Smooth muscle cell (in vitro differentiated cells): ENCODE measurements at regions not wholly inside any gene's neighbourhood (a gene's known extent, or its start where the extent isn't known, plus 50 kb on each side); places are given as distances from the start of the nearest gene placed in this dataset.

Experiments used
- DNase-seq: peaks from one replicate; lab custom pipeline; 2025; ENCODE audit not compliant: unreplicated experiment; lab: John Stamatoyannopoulos, UW
- H2AFZ ChIP-seq: fragments of 200-600 bp; sonication (generic); 2 replicates; pipeline ENCODE4 v1.6.0; 2016; ENCODE audit warnings: antibody characterized with exemption, low read depth, mild to moderate bottlenecking
- H3F3A ChIP-seq: fragments of 200-600 bp; sonication (generic); 2 replicates; pipeline ENCODE4 v1.6.0; 2017; ENCODE audit warnings: antibody characterized with exemption, low read depth
- H3K27ac ChIP-seq: fragments of 200-600 bp; sonication (generic); 2 replicates; pipeline ENCODE4 v1.5.1; 2016; ENCODE audit warnings: low read depth, mild to moderate bottlenecking
- H3K27me3 ChIP-seq: fragments of 200-600 bp; sonication (generic); 2 replicates; pipeline ENCODE4 v1.6.1; 2016; ENCODE audit warnings: low read depth, mild to moderate bottlenecking
- H3K36me3 ChIP-seq: fragments of 200-600 bp; sonication (generic); 2 replicates; pipeline ENCODE4 v1.5.1; 2016; ENCODE audit warnings: low read depth
- H3K4me1 ChIP-seq: fragments of 200-600 bp; sonication (generic); 2 replicates; pipeline ENCODE4 v1.5.1; 2016; ENCODE audit warnings: low read depth
- H3K4me2 ChIP-seq: fragments of 200-600 bp; sonication (generic); 2 replicates; pipeline ENCODE4 v1.6.0; 2016; ENCODE audit warnings: mild to moderate bottlenecking
- H3K4me3 ChIP-seq: fragments of 200-600 bp; sonication (generic); 2 replicates; pipeline ENCODE4 v1.5.1; 2016; ENCODE audit warnings: mild to moderate bottlenecking
- H3K79me2 ChIP-seq: fragments of 200-600 bp; sonication (generic); 2 replicates; pipeline ENCODE4 v1.6.0; 2016; ENCODE audit warnings: low read depth, mild to moderate bottlenecking
- H3K9ac ChIP-seq: fragments of 200-600 bp; sonication (generic); 2 replicates; pipeline ENCODE4 v1.6.0; 2016; ENCODE audit warnings: low read depth
- H3K9me3 ChIP-seq: fragments of 200-600 bp; sonication (generic); replicated peaks from 2 replicates; pipeline ENCODE4 v1.5.1; 2016; ENCODE audit warnings: low read depth
- H4K20me1 ChIP-seq: fragments of 200-600 bp; sonication (generic); 2 replicates; pipeline ENCODE4 v1.6.0; 2016; ENCODE audit warnings: low read depth
- CTCF ChIP-seq: fragments of 200-600 bp; sonication (generic); IDR thresholded peaks from 2 replicates; pipeline ENCODE4 v1.5.1; 2017; ENCODE audit warnings: borderline replicate concordance, mild to moderate bottlenecking, antibody characterized with exemption; ENCODE audit not compliant: insufficient read depth, poor library complexity, severe bottlenecking
- WGBS: methylation state at CpG from one replicate; pipeline ENCODE4 v1.1.7; 2016; ENCODE audit warnings: low lambda C conversion rate; 5-methylcytosine and 5-hydroxymethylcytosine counted together

DNA sequence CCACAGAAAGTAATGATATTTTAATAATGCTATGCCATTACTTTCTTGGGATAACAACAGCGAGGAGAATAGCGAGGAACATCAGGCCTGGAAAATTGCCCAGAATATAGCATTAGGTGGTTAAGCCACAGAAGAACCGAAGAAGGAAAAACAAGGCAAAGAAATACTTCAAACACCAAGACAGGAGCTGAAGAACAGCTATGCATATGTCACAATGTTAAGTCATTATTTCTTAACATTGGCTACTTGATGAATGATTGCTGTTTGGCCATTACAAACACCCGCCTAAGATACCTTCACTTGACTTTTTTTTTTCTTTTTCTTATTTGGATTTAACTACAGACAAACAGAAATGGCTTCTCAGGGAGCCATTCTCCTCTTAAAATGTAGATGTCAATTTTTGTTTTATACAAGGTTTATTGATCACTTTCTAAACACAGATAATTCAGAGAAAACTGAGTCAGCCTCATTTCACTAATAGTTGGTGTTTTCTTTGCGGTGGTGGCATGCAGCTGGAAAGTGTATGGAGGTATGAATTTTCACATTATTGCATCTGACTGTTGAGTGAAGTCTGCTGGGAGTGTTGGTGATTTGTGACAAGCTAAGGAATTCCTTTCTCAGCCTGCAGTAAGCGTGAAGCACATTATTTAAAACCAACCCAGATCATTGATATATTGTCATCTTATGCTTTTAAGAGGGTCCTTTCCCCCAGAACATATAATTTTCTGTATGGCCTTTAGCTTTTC lies 705.7 kb upstream of the NR2F2 start:
- Histone ChIP-seq H3K27me3 (no peaks in the 10 kb centered on the region), H3K4me3 (no peak overlapping the region), H3K9me3 (no peaks in the 10 kb centered on the region), H3K9ac (no peak overlapping the region), H2AFZ (no peak overlapping the region), H3F3A (no peaks in the 10 kb centered on the region), H3K79me2 (no peaks in the 10 kb centered on the region), H3K36me3 (no peaks in the 10 kb centered on the region), H3K4me1 (peaks cover 32% of the 10 kb centered on the region), H3K4me2 (no peak overlapping the region), H3K27ac (no peak overlapping the region), H4K20me1 (no peaks in the 10 kb centered on the region)
- no peak for TF ChIP-seq CTCF
- no peak for DNase-seq
- WGBS = 86% methylated on average over 6 of the region's 6 CpGs

DNA sequence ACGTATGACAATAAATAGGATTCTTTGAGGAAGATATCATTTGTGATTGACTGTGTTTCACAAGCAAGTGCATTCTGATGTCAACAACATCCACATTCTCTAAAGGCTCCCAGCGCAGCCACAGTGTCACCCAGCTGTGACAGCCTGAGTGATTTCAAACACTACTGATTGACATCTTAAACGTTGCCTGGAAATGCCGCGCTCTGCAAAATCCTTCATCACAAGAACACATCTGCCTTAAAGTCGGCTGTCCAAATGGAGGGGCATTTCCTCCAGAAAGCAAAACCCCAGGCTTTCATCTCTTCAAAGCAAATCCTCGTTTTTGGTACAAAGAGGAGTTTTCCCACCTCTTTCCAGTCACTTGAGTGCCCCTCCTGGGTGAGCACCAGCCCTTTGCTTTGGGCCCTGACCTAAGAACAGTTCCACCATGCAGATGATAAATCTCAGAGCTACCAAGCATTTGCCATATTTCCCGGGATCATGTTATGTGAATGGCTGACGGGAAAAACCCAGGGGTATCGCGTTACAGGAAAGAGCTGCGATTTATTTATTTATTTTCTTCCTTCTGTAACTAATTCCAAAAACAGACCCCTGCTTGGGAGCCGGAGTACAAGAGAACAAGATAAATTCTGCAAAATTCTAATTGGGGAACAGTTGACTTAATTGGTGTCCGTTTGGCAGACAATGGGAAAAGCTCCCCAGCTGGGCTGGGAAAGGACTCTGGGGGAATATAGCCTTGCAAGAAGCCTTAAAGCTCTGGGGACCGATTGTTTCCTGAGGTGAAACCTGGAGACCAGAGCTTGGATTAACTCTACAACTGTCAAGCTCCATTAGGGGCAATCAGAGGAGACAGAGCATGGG lies 703.8 kb upstream of the NR2F2 start:
- no peaks in the 10 kb centered on the region for H3K36me3 ChIP-seq
- H3K27me3 ChIP-seq = no peaks in the 10 kb centered on the region
- H3K4me1 ChIP-seq = peaks cover 32% of the 10 kb centered on the region
- DNase-seq = no peak
- no peak overlapping the region for H2AFZ ChIP-seq
- no peak overlapping the region for H3K27ac ChIP-seq
- H3F3A ChIP-seq = no peaks in the 10 kb centered on the region
- no peak overlapping the region for H3K4me3 ChIP-seq
- no peaks in the 10 kb centered on the region for H4K20me1 ChIP-seq
- 74% methylated on average over 15 of the region's 15 CpGs for WGBS
- no peaks in the 10 kb centered on the region for H3K9me3 ChIP-seq
- H3K79me2 ChIP-seq = no peaks in the 10 kb centered on the region
- no peak overlapping the region for H3K9ac ChIP-seq
- H3K4me2 ChIP-seq = no peak overlapping the region
- no peak for TF ChIP-seq CTCF

- H3K36me3 ChIP-seq = no peaks in the 10 kb centered on the region
- peaks cover 32% of the 10 kb centered on the region for H3K4me1 ChIP-seq
- TF ChIP-seq CTCF = no peak
- H3F3A ChIP-seq = no peaks in the 10 kb centered on the region
- H3K4me2 ChIP-seq = no peak overlapping the region
- 95% methylated on average over 5 of the region's 5 CpGs for WGBS
- no peaks in the 10 kb centered on the region for H3K9me3 ChIP-seq
- H3K27me3 ChIP-seq = no peaks in the 10 kb centered on the region
- H3K27ac ChIP-seq = no peak overlapping the region
- no peak overlapping the region for H3K4me3 ChIP-seq
- H3K79me2 ChIP-seq = no peaks in the 10 kb centered on the region
- no peak overlapping the region for H2AFZ ChIP-seq
- no peak overlapping the region for H3K9ac ChIP-seq
- no peak for DNase-seq
- H4K20me1 ChIP-seq = no peaks in the 10 kb centered on the region
Observed at GRCh38 chr15:95629503-95630168, 700.9 kb upstream of the NR2F2 start.
